Transverse colon (tissue), 4 donors: ENCODE measurements at regions not wholly inside any gene's neighbourhood (a gene's known extent, or its start where the extent isn't known, plus 50 kb on each side); places are given as distances from the start of the nearest gene placed in this dataset.

Experiments
- DNase-seq: peaks from one replicate; pipeline ENCODE4 v3.0.0-alpha.2; 2019
- H3K27ac ChIP-seq, 4 donors: fragments of 200-600 bp; sonication (generic); 2 replicates each; pipeline ENCODE4 v1.5.1; 2016 to 2018; ENCODE audit warnings: inconsistent platforms in 4 of 4
- H3K27me3 ChIP-seq: fragments of 200-600 bp; sonication (generic); 2 replicates; pipeline ENCODE4 v1.5.1; 2017; ENCODE audit warnings: inconsistent platforms
- H3K36me3 ChIP-seq, 4 donors: fragments of 200-600 bp; sonication (generic); 2 replicates each; pipeline ENCODE4 v1.5.1; 2017 to 2019; ENCODE audit warnings: inconsistent platforms in 4 of 4
- H3K4me1 ChIP-seq, 4 donors: fragments of 200-600 bp; sonication (generic); 2 replicates each; pipeline ENCODE4 v1.5.1; 2017 to 2020; ENCODE audit warnings: inconsistent platforms in 4 of 4
- H3K4me3 ChIP-seq, 4 donors: fragments of 200-600 bp; sonication (generic); 1 replicate in 1 of 4; 2 replicates in 3 of 4; pipeline versions ENCODE4 v1.5.1 to v1.6.1; 2017 to 2019; ENCODE audit warnings: inconsistent platforms in 4 of 4
- H3K9me3 ChIP-seq, 2 donors: fragments of 200-600 bp; sonication (generic); 2 replicates each; pipeline ENCODE4 v1.5.1; 2017 to 2019; ENCODE audit warnings: inconsistent platforms in 2 of 2
- EP300 ChIP-seq: sonication (generic); formaldehyde crosslinking; IDR thresholded peaks from one replicate; pipeline ENCODE4 v1.6.1; 2017; ENCODE audit warnings: antibody characterized with exemption, low read depth
- POLR2A ChIP-seq: fragments of 450-650 bp; IDR thresholded peaks from one replicate; pipeline ENCODE4 v1.6.1; 2016; ENCODE audit warnings: antibody characterized with exemption, mild to moderate bottlenecking, moderate library complexity
- POLR2AphosphoS5 ChIP-seq, 3 donors: sonication (generic); formaldehyde crosslinking; IDR thresholded peaks; one replicate each; pipeline ENCODE4 v1.6.1; 2016; ENCODE audit warnings: antibody characterized with exemption in 3 of 3
- WGBS, 2 donors: methylation state at CpG; one replicate each; pipeline ENCODE4 v1.1.5; 2018; ENCODE audit warnings: low coverage in 1 of 2; 5-methylcytosine and 5-hydroxymethylcytosine counted together
- in situ Hi-C, 4 donors: fragments of 200-750 bp; cut with MboI; loops; one replicate each; pipeline versions ENCODE4 v1.15.0 to v1.15.1; 2017; ENCODE audit warnings: low sequenced_read_pairs in 3 of 4, low pct_ligation_motif_present in 1 of 4, low pct_unique_long_range_greater_than_20kb in 1 of 4
- intact Hi-C: fragments of 100-400 bp; cut with DNase I; formaldehyde crosslinking; loops from one replicate; pipeline ENCODE4 v1.15.1; 2023; ENCODE audit warnings: low total_unique reads
- TF ChIP-seq, protein P1 (sequence below), 5 experiments: fragments of 200-600 bp in 3 of 5; fragments of 450-650 bp in 2 of 5; sonication (generic) in 3 of 5; IDR thresholded peaks; 1 replicate in 2 of 5; 2 replicates in 3 of 5; pipeline ENCODE4 v1.5.1; 2016 to 2017; ENCODE audit warnings: antibody characterized with exemption in 5 of 5, inconsistent platforms in 3 of 5, mild to moderate bottlenecking in 2 of 5, moderate library complexity in 1 of 5

DNA sequence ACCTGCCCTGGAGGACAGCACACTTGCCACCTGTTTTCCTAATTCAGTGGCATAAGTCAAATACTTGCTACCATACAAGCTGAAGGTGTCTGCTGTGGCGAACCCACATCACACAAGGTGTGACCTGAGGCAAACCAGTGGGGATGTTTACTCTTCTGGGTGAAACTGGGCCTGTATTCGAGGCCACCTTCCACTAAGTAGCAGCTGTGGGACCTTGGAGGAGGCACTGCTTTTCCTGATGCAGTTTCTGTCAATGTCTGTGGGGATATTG is 927.4 kb downstream of the BRD1 start:
- no peak for TF ChIP-seq POLR2A
- TF ChIP-seq EP300: no peak
- TF ChIP-seq, protein P1, sequence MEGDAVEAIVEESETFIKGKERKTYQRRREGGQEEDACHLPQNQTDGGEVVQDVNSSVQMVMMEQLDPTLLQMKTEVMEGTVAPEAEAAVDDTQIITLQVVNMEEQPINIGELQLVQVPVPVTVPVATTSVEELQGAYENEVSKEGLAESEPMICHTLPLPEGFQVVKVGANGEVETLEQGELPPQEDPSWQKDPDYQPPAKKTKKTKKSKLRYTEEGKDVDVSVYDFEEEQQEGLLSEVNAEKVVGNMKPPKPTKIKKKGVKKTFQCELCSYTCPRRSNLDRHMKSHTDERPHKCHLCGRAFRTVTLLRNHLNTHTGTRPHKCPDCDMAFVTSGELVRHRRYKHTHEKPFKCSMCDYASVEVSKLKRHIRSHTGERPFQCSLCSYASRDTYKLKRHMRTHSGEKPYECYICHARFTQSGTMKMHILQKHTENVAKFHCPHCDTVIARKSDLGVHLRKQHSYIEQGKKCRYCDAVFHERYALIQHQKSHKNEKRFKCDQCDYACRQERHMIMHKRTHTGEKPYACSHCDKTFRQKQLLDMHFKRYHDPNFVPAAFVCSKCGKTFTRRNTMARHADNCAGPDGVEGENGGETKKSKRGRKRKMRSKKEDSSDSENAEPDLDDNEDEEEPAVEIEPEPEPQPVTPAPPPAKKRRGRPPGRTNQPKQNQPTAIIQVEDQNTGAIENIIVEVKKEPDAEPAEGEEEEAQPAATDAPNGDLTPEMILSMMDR (IDR thresholded peaks at IDR 0.05): no peak
- TF ChIP-seq POLR2AphosphoS5 (IDR thresholded peaks at IDR 0.05): no peak
- DNase-seq: no peak
- H3K4me3 ChIP-seq: no peak overlapping the region
- no peaks in the 10 kb centered on the region for H3K9me3 ChIP-seq
- no peak overlapping the region for H3K27ac ChIP-seq
- in situ Hi-C loops: no loop called here
- 100% methylated on average over 1 of the region's 2 CpGs; no CpG with 5 or more reads in 1 of the 2 donors for WGBS, 2 donors
- intact Hi-C loops: no loop called here
- H3K4me1 ChIP-seq: no peaks in the 10 kb centered on the region
- no peaks in the 10 kb centered on the region for H3K36me3 ChIP-seq
- no peaks in the 10 kb centered on the region for H3K27me3 ChIP-seq

DNA sequence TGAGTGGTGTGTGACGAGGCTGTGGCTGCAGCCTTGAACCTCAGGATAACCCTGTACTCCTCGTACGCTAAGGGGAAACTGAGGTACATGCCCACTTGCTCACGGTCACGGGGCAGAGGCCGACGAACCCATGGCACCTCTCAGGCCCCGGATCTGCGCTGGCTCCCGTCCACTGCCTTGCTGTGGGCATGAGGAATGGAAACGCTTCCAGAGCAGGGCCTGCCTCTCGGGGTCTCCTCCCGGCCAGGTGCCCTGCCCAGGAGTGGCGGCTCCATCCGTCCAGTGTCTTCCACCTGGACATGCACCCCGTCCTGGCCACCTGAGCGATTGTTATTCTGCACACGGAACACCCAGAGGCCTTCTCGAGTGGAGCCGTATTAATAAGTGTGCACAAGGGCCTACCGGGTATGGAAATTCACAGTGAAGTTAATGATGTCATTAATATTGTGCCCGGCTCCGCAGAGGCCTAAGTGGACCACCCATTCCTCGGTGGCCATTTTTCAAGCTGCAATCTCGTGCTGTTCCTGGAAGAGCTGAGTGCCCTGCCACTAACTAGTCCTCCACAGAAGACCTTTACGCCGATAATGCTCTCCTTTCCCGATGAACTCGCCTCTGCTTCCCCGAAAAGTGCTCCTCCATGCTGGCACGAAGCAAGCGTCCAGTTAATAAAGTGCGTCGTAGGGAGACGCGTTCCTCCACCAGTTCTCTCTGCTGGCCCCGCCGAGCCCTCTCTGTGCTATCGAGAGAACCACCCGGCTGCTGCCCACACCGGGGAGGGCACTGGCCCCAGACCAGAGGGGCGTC is 927.9 kb downstream of the BRD1 start:
- no peaks in the 10 kb centered on the region for H3K36me3 ChIP-seq
- no peak overlapping the region for H3K27ac ChIP-seq
- no peaks in the 10 kb centered on the region for H3K9me3 ChIP-seq
- no peaks in the 10 kb centered on the region for H3K27me3 ChIP-seq
- no peaks in the 10 kb centered on the region for H3K4me1 ChIP-seq
- in situ Hi-C loops: no loop called here
- no peak overlapping the region for H3K4me3 ChIP-seq
- 87% methylated on average over 42 of the region's 42 CpGs; no CpG with 5 or more reads in 1 of the 2 donors for WGBS, 2 donors
- DNase-seq: no peak
- intact Hi-C loops: no loop called here
- TF ChIP-seq POLR2AphosphoS5 (IDR thresholded peaks at IDR 0.05) (no peak), POLR2A (no peak), EP300 (no peak)
- TF ChIP-seq, protein P1 (IDR thresholded peaks at IDR 0.05): no peak

DNA sequence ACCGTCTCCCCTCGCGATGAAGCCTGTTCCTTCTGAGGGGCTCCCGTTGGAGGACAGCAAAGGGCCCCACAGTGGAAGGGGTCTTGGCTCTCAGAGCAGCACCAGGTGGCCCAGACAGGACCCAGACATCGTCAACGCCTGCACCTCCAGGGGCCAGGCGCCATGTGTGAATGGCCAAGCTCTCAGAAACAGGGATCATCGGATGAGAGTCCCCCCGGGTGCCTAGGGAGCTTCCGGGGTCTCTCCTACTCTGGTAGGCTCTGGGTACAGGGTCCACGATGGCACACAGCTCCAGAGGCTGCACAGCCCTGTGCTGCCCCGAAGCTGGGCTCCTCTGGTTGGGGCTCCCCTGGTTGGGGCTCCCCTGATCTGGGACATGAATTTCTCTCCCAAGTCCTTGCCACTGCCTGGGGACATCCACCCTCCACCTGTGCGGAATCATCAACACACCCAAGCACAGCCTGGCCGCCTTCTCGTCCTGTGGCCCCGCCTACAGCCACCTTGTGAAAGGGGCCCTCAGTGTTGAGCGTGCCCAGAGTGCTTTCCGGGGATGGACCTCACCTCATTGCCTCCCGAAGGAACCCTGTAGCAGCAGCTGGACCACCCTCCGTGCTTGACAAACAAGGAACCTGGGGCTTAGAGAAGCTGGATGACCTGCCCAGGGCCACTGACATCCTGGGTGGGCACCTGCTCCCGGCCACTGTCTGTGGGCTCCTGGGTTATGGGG is 929.0 kb downstream of the BRD1 start:
- 73% methylated on average over 19 of the region's 21 CpGs; no CpG with 5 or more reads in 1 of the 2 donors for WGBS, 2 donors
- no peaks in the 10 kb centered on the region for H3K36me3 ChIP-seq
- intact Hi-C loops: no loop called here
- H3K27me3 ChIP-seq: no peaks in the 10 kb centered on the region
- H3K4me1 ChIP-seq: no peaks in the 10 kb centered on the region
- TF ChIP-seq, protein P1 (IDR thresholded peaks at IDR 0.05): no peak
- TF ChIP-seq POLR2AphosphoS5 (IDR thresholded peaks at IDR 0.05) (no peak), POLR2A (no peak), EP300 (no peak)
- H3K27ac ChIP-seq: no peak overlapping the region
- no peak overlapping the region for H3K4me3 ChIP-seq
- no peaks in the 10 kb centered on the region for H3K9me3 ChIP-seq
- in situ Hi-C loops: no loop called here
- DNase-seq: no peak

DNA sequence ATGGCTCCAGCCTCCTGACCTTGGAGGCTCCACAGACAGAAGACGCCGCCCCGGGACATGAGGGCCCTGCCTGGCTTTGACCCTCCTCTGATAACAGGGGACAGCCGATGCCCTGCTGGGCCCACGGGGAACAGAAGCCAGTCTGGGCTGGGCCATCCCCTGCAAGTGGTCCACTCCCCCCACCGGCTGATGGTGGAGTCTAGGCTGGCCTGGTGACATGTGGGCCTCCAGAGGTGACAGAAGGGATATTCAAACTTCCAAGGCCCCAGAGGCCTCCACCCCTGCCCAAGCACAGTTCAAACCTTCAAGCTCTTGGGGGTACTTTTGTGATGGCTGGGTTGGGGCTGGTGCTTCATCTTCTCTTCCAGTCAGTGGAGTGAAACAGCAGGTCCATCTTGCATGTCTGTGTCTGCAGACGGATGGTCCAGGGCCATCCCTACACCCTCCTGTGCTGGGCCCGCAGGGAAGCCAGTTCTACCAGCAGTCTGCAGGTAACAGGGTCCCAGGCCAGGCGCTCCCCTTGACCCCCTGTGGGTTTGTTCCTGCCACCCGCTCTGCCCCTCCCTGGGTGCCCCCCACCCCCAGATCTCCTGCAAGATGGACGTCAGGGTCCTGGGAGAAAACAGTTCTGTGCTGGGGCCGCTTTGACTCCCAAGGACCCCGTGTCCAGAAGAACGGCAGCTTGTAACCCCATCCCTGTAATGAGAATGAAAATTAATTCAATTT is 929.9 kb downstream of the BRD1 start:
- DNase-seq: no peak

More for the DNA sequence above, 929.9 kb downstream of the BRD1 start:
- Histone ChIP-seq H3K4me3 (no peak overlapping the region), H3K36me3 (no peaks in the 10 kb centered on the region), H3K27me3 (no peaks in the 10 kb centered on the region), H3K9me3 (no peaks in the 10 kb centered on the region), H3K4me1 (no peaks in the 10 kb centered on the region), H3K27ac (no peak overlapping the region)
- 85% methylated on average over 9 of the region's 14 CpGs; no CpG with 5 or more reads in 1 of the 2 donors for WGBS, 2 donors
- TF ChIP-seq POLR2AphosphoS5 (IDR thresholded peaks at IDR 0.05) (no peak), EP300 (no peak), POLR2A (no peak)
- TF ChIP-seq, protein P1 (IDR thresholded peaks at IDR 0.05): no peak
- intact Hi-C loops (no loop called here), in situ Hi-C loops (no loop called here)
